H7 (cell line): ENCODE measurements at regions not wholly inside any gene's neighbourhood (a gene's known extent, or its start where the extent isn't known, plus 50 kb on each side); places are given as distances from the start of the nearest gene placed in this dataset.
A peak's percentile ranks its signal among the peaks of the same experiment; 100 is the strongest.
"Not testable (repeated sequence)": the region's sequence is repeated elsewhere in the genome, so short reads cannot be mapped to it uniquely, and the experiment has no call there.

Experiments used
- DNase-seq: peaks from one replicate; pipeline ENCODE4 v3.0.0; 2012
- H3K27me3 ChIP-seq: 2 replicates; pipeline ENCODE4 v1.6.0; 2011; ENCODE audit warnings: mild to moderate bottlenecking, low read length; ENCODE audit not compliant: control insufficient read depth, insufficient read depth
- H3K36me3 ChIP-seq: replicated peaks from 2 replicates; pipeline ENCODE4 v1.5.1; 2011; ENCODE audit warnings: low read length; ENCODE audit not compliant: control insufficient read depth, insufficient read depth
- H3K4me3 ChIP-seq: 2 replicates; pipeline ENCODE4 v1.5.1; 2011; ENCODE audit warnings: low read depth, mild to moderate bottlenecking, control low read depth, low read length, moderate library complexity; ENCODE audit not compliant: insufficient read depth

DNA sequence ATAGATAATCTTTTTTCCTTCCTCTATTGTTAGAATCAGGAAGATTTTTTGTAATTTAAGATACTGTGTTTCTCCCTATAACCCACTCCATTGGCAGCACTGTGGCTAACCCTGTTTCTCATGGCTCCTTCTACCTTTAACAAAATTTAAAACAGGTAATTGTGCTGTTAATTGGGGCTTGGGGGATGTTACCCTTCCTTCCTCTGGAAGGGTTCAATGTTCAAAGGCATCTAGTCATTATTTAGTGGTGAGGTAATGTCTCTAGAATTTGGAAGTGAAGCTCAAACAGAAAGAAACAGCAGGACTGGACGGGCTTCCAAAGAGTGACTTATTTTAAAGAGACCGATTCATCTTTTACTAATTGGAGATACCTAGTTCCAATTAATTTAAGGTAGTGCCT lies 166.4 kb downstream of the TRIML1 start:
- Histone ChIP-seq H3K36me3 (no peaks in the 10 kb centered on the region), H3K27me3 (no peaks in the 10 kb centered on the region), H3K4me3 (no peak overlapping the region)
- DNase-seq: peak; percentile 39

DNA sequence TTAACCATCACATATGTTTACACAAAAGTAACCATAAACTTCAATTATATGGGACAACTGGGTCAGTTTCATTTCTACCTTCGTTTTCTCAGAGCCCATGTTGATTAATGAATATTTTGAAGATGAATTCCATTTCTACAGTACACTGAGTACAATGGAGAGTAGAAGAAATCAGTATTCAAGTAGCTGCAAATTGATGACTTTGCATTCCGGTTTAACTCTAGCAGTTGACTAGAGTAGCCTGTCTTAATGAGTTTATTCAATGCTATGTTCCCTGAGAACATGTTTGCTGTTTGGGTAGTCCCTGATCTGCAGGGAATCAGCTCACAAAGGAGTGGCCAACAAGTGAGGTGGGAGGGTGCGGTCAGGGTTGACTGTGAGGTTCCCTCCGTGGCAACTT lies 168.3 kb downstream of the TRIML1 start:
- Histone ChIP-seq H3K36me3 (no peaks in the 10 kb centered on the region), H3K4me3 (no peak overlapping the region), H3K27me3 (no peaks in the 10 kb centered on the region)
- DNase-seq: no peak

- no peak for DNase-seq
- Histone ChIP-seq H3K36me3 (no peaks in the 10 kb centered on the region), H3K4me3 (no peak overlapping the region)
These were observed 168.9 kb downstream of the TRIML1 start for GRCh38 chr4:188308142-188308541.

GRCh38 chr4:188316391-188316790 lies 177.2 kb downstream of the TRIML1 start:
- DNase-seq: no peak
- Histone ChIP-seq H3K36me3 (no peaks in the 10 kb centered on the region), H3K4me3 (no peak overlapping the region), H3K27me3 (no peaks in the 10 kb centered on the region)

More at GRCh38 chr4:188308142-188308541, 168.9 kb downstream of the TRIML1 start:
- H3K27me3 ChIP-seq: no peaks in the 10 kb centered on the region

DNA sequence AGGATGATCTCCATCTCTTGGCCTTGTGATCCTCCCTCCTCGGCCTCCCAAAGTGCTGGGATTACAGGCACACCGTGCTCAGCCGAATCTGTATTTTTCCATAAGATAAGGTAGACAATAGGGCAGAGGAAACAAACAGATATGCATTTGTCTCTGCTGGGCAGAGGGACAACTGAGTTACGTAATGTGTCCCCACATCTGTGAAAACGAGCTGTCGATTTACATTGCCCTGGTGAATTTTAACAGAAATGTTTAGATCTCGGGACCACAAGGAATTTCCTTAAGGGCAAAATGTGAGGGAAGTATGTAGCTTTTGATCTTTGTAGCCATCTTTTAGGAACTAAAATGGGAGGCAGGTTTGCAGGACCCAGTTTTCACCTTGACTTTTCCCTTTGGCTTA lies 189.7 kb downstream of the TRIML1 start:
- no peak for DNase-seq
- H3K36me3 ChIP-seq: no peaks in the 10 kb centered on the region
- no peak overlapping the region for H3K4me3 ChIP-seq
- H3K27me3 ChIP-seq: no peaks in the 10 kb centered on the region

DNA sequence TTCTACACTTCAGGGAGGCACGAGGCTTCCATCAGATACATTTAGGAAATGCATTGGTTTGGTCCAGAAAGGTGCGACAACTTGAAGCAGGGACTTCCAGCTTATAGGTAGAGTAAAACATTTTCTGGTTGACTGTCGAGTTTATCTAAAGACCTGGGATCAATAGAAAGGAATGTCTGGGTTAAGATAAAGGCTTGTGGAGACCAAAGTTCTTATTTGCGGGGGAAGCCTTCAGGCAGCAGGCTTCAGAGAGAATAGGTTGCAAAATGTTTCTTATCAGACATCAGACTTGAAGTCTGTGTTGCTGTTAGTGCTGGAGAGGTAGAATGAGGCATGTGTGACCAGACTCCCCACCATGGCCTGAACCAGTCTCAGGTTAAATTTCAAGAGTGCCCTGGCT lies 190.3 kb downstream of the TRIML1 start:
- DNase-seq: no peak
- Histone ChIP-seq H3K27me3 (no peaks in the 10 kb centered on the region), H3K4me3 (no peak overlapping the region), H3K36me3 (no peaks in the 10 kb centered on the region)

GRCh38 chr4:188332265-188332664 lies 193.0 kb downstream of the TRIML1 start:
- H3K4me3 ChIP-seq: no peak overlapping the region
- no peaks in the 10 kb centered on the region for H3K36me3 ChIP-seq
- no peak for DNase-seq
- H3K27me3 ChIP-seq: no peaks in the 10 kb centered on the region

- Histone ChIP-seq H3K27me3 (no peaks in the 10 kb centered on the region), H3K4me3 (no peak overlapping the region), H3K36me3 (no peaks in the 10 kb centered on the region)
- no peak for DNase-seq
These were observed 197.7 kb downstream of the TRIML1 start for GRCh38 chr4:188336891-188337290.

- Histone ChIP-seq H3K36me3 (no peaks in the 10 kb centered on the region), H3K4me3 (no peak overlapping the region), H3K27me3 (no peaks in the 10 kb centered on the region)
- peak; percentile 52 for DNase-seq
These were observed 202.2 kb downstream of the TRIML1 start for GRCh38 chr4:188341428-188341827.

DNA sequence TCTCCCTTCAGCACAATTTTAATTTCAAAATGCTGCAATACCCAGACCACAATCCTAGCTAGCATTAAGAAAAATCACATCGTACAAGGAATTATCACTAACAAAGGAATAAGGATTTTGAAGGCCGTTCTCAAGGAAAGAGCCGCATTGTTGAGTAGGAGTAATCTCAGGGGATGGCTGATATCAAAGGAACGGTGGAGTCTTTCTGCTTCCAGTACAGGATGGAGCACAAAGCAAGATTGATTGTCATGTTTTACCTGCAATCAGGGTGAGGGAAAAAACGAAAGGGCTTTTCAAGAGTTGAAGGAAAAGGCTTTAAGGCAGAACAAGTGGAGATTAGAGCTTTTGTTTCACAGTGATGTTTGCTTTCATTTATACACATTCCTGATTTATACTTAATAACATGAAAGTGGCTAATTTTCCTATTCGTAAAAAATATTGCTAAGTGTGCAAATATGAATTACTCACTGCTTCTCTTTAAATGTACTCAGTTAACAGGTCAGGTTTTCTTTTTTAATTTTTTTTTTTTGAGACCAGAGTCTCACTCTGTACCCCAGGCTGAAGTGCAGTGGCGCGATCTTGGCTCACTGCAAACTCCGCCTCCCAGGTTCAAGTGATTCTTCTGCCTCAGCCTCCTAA lies 207.0 kb downstream of the TRIML1 start:
- no peak for DNase-seq
- Histone ChIP-seq H3K4me3 (no peak overlapping the region), H3K27me3 (no peaks in the 10 kb centered on the region), H3K36me3 (no peaks in the 10 kb centered on the region)

DNA sequence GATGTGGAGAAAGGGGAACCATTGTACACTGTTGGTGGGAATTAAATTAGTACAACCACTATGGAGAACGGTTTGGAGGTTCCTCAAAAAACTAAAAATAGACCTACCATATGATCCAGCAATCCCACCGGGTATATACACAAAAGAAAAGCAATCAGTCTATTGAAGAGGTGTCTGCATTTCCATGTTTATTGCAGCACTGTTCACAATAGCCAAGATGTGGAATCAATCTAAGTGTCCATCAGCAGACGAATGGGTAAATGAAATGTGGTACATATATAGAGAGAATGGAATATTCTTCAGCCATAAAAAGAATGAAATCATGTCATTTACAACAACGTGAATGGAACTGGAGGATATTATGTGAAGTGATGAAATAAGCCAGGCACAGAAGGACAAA lies 208.1 kb downstream of the TRIML1 start:
- Histone ChIP-seq H3K4me3 (no peak overlapping the region), H3K36me3 (no peaks in the 10 kb centered on the region), H3K27me3 (no peaks in the 10 kb centered on the region)
- no peak for DNase-seq

- H3K27me3 ChIP-seq, H3K36me3 ChIP-seq, DNase-seq, H3K4me3 ChIP-seq: not testable (repeated sequence)
These were observed 210.3 kb downstream of the TRIML1 start for GRCh38 chr4:188349569-188349968.

- H3K36me3 ChIP-seq: no peaks in the 10 kb centered on the region
- no peak overlapping the region for H3K4me3 ChIP-seq
- H3K27me3 ChIP-seq: no peaks in the 10 kb centered on the region
- no peak for DNase-seq
These were observed 224.0 kb downstream of the TRIML1 start for GRCh38 chr4:188363196-188363595.

- DNase-seq: no peak
- Histone ChIP-seq H3K4me3 (no peak overlapping the region), H3K36me3 (no peaks in the 10 kb centered on the region), H3K27me3 (no peaks in the 10 kb centered on the region)
These were observed 231.5 kb downstream of the TRIML1 start for GRCh38 chr4:188370777-188371176.

- H3K36me3 ChIP-seq: no peaks in the 10 kb centered on the region
- DNase-seq: no peak
- H3K4me3 ChIP-seq: no peak overlapping the region
- no peaks in the 10 kb centered on the region for H3K27me3 ChIP-seq
These were observed 232.8 kb downstream of the TRIML1 start for GRCh38 chr4:188372058-188372457.

GRCh38 chr4:188372829-188373228 lies 233.6 kb downstream of the TRIML1 start:
- H3K36me3 ChIP-seq: no peaks in the 10 kb centered on the region
- DNase-seq: no peak
- H3K27me3 ChIP-seq: no peaks in the 10 kb centered on the region
- no peak overlapping the region for H3K4me3 ChIP-seq
